NCI-H1417 treated with DMSO at 0.1 percent for 48 hours (cell line): ENCODE measurements at regions not wholly inside any gene's neighbourhood (a gene's known extent, or its start where the extent isn't known, plus 50 kb on each side); places are given as distances from the start of the nearest gene placed in this dataset.
A peak's percentile ranks its signal among the peaks of the same experiment; 100 is the strongest.
"Not testable (repeated sequence)": the region's sequence is repeated elsewhere in the genome, so short reads cannot be mapped to it uniquely, and the experiment has no call there.

Source experiments
- DNase-seq: peaks from one replicate; lab custom pipeline; 2025; lab: John Stamatoyannopoulos, UW

DNA sequence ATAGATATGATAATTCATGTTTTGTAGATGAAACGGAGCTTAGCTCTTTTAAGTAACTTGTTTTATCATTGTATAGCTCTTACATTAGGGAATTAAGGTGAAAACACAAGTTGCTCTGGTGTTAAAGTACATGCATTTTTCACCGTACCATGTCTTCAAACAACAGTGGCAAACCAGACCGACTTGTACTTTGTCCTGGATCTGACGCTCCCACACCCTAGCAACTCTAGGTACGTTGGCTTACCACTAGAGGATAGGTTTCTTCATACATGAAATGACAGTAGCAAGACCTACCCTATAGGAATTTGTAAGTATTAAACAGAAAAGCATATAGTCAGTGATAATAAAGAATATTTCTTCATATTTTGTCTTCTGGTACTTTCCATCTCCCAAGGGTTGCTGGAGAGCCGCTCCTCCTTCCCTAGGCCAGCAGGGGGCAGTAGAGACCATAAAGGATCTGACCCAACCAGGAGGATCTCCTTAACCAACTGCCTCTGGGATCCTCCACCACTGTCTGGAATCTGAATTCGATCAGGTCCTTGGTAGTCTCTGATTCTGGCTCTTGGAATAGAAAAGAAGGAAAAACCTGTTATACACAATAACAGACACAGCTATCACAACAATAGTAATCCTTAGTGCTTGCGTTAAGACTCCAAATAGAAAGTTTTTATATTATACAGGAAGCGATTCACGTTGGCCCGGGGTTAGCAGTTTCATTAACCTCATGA is 136.7 kb downstream of the CAVIN4 start:
- no peak for DNase-seq

DNA sequence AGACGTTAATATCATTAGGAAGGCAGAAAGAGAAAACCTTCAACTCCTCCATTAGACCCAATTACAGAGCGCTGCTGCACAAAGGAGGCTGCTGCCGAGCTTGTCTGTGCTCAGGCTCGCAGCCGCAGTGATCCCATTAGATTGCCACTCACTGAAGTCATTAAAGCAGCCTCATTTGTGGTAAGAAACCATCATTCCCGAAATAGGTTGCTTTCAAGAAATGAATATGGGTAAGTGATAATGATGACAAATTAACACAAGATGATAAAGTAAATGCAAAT is 137.2 kb downstream of the CAVIN4 start:
- no peak for DNase-seq

DNA sequence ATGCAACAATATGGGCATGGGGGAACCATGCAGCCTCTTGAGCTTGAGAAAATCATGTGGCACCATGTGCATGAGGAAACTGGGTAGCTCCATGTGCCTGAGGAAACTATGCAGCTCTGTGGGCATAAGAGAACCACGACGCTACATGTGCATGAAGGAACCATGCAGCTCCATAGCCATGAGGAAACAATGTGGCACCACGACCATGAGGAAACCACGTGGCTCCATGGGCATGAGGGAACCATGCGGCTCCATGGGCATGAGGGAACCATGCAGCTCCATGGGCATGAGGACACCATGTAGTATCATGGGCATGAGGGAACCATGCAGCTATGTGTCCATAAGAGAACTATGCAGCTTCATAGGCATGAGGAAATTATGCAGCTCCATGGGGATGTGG is 140.8 kb downstream of the CAVIN4 start:
- DNase-seq = no peak

- no peak for DNase-seq
Measured at GRCh38 chr9:100720922-100721321, 143.0 kb downstream of the CAVIN4 start.

GRCh38 chr9:100724886-100725285 is 147.0 kb downstream of the CAVIN4 start:
- peak; percentile 85 for DNase-seq

DNA sequence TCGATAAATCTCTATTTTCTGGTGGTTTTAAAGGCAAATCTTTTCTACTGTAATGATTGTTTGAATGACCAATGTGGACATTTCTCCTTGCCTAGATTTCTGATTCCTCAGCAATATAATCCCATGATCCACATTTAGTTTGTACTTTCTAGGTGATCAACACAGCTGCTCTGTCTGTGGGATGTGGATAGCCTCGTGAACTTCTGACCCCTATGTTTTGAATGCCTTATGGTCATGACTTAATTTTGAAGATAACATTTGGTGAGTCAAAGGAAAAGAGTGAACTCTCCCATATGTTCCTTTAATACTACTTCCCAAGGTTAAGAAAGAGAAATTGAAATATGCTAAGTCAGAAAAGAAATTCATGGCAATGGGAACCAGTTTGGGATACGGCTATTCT is 147.5 kb downstream of the CAVIN4 start:
- no peak for DNase-seq

GRCh38 chr9:100729336-100729895 is 151.5 kb downstream of the CAVIN4 start:
- no peak for DNase-seq

GRCh38 chr9:100730086-100730485 is 152.2 kb downstream of the CAVIN4 start:
- no peak for DNase-seq

- DNase-seq = no peak
Measured at GRCh38 chr9:100731038-100731556, 153.2 kb downstream of the CAVIN4 start.

DNA sequence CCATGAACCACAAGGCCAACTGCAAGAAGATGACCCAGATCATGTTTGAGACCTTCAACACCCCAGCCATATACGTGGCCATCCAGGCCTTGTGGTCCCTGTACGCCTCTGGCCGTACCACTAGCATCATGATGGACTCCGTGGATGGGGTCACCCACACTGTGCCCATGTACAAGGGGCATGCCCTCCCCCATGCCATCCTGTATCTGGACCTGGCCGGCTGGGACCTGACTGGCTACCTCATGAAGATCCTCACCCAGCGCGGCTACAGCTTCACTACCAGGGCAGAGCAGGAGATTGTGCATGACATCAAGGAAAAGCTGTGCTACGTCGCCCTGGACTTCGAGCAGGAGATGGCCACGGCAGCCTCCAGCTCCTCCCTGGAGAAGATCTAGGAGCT is 153.7 kb downstream of the CAVIN4 start:
- no peak for DNase-seq

DNA sequence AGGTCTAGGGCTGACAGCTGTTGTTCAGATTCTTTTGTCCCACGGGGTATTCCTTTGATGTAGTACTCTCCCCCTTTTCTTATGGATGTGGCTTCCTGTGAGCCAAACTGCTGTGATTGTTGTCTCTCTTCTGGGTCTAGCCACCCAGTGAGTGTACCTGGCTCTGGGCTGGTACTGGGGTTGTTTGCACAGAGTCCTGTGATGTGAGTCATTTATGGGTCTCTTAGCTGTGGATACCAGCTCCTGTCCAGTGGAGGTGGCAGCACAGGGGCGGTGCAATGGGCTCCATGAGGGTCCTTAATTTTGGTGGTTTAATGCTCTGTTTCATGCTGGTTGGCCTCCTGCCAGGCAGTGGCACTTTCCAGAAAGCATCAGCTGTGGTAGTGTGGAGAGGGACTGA is 161.3 kb downstream of the CAVIN4 start:
- no peak for DNase-seq

- no peak for DNase-seq
Measured at GRCh38 chr9:100739666-100740065, 161.8 kb downstream of the CAVIN4 start.

DNA sequence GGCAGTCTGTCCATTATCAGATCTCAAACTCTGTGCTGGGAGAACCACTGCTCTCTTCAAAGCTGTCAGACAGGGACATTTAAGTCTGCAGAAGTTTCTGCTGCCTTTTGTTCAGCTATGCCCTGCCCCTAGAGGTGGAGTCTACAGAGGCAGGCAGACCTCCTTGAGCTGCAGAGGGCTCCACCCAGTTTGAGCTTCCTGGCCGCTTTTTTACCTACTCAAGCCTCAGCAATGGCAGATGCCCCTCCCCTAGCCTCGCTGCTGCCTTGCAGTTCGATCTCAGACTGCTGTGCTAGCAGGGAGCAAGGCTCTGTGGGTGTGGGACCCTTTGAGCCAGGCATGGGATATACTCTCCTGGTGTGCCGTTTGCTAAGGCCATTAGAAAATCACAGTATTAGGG is 171.1 kb downstream of the CAVIN4 start:
- not testable (repeated sequence) for DNase-seq

DNA sequence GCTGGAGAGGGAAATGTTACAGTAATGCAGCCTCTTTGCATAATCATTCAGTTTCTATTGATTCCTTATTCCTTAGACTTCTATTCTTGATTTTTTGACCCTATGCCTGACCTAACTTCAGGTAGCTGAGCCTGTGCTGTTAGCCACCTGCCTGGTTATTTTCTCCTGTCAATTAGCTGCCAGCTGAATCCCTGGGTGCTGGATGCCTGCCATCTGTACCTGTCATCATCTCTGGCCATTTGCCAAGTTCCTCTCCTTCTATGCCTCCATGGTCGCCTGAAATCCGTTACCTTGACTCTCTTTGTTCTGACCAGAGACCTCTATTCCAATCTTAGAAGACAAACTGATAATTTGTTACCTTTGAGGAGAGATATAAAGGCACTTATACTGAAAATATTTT is 178.3 kb downstream of the CAVIN4 start:
- peak; percentile 81 for DNase-seq

DNA sequence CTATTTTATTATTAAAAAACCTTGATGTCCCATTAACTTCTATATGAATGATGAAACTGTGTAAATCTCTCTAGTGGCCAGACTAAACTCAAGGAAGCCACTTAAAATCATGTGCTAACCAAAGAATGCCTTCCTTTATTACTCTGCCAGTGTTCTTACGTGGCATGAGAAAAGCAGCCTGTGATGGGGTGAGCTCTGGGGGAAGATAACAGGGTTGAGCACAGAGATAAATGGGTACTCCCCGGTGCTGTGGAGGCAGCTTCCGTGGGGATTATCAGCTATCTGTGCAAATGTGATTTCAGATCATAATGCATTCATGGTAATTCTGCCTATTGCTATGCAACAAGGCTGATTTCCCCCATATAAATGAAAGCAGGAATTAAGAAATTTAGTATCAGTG is 181.3 kb downstream of the CAVIN4 start:
- DNase-seq = no peak

DNA sequence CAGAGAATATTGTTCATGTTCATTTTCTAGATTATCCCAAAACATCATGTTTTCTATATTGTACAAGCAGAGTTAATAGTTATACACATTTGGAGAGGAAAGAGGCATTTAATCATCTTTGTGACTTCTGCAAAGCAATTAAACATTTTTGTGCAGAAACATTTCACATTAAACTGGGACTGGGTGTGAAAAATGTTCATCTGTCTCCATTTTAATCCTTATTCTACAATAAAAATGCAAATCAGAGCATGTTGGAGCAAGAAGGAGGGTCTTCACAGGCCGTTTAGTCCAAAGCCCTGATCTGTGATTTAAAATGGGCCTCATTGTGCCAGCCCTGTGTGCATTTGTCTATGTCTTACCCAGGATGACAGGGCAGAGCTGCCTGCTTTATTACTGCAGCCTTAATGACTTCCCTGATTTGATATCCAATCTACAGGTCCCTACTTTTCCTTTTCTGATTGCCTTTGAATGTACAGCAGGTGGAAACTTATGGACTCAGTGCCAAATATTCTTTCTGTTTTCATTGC is 183.5 kb downstream of the CAVIN4 start:
- no peak for DNase-seq

DNA sequence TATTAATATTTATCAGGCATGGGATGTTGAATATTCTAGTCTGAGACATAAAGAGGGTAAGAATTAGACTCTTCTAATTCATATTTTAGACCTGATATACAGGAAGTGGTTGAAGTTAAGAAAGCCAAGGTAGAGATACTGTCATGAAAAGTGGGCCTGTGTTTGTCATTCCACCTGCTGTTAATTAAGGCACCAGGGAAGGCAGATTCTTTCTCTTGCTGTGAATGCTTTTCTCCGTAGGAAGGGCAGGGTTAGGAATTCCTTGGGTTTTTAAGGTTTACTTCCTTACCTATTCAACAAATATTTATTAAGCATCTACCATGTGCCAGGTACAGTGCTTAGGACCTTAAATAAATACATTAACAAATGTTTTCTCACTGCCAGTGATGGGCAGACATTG is 196.4 kb downstream of the CAVIN4 start:
- no peak for DNase-seq

GRCh38 chr9:100774962-100775361 is 197.1 kb downstream of the CAVIN4 start:
- no peak for DNase-seq

- DNase-seq = no peak
Measured at GRCh38 chr9:100775912-100776311, 198.0 kb downstream of the CAVIN4 start.

DNA sequence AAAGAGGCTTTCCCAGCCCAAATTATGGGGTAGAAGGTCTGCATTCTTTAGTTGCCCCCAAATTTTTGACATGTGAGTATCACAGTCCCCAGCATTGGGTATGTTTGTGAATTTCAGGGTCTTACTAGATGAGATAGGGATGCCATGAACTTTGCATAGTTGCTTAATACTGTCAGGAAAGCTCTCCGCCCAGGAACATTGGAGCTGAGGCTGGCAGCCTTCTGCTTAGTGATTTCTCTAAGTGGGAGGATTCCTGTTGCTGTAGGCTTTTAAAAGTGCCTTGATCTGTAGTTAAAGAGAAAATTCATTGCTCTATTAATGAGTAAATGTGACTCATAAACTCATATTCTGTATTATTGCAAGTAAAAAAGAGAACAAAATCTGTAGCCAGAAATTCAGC is 206.9 kb downstream of the CAVIN4 start:
- no peak for DNase-seq

DNA sequence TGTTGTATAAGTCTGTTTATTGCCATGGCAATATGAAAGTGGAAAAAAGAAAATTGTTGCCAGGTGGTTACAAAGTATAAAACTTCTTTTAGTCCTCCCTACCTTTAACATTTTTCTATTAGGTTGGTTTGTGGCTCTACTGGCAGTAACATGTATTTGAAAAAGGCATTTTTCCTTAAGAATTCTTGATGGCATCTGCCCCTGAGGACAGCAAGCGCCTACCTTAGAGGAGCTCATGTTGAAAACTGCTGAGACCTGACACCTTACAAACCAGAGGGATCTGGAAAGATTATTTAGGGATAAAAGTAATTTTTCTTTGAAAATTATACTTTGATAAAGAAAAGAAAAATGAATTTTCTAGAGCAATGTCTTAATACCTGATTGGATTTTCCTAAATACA is 208.1 kb downstream of the CAVIN4 start:
- no peak for DNase-seq

DNA sequence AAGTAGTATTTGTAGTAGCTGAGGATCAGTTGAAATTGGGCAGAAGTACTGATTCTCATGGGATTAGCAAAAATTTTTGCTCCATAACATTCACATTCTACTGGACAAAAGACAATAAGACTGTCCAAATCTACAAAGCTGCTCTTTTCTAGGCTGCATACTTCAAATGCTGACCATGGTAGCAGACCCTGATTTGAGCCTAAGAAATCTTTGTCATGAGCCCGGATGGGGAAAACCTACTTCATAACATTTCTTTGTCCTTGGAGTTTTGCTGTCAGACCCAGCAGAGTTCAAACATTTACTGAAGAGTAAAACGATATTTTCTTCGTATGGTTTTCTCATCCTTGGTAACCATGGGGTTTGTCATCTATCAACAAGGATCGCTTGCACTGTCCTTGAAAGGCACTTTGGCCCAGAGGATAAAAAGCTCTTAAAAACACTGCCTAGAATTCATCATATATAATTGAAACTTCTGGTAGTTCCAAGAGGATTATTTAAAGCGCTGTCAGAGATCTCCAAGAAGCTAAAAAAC is 216.9 kb downstream of the CAVIN4 start:
- no peak for DNase-seq

- DNase-seq = no peak
Measured at GRCh38 chr9:100803956-100804355, 224.6 kb upstream of the PLPPR1 start.

DNA sequence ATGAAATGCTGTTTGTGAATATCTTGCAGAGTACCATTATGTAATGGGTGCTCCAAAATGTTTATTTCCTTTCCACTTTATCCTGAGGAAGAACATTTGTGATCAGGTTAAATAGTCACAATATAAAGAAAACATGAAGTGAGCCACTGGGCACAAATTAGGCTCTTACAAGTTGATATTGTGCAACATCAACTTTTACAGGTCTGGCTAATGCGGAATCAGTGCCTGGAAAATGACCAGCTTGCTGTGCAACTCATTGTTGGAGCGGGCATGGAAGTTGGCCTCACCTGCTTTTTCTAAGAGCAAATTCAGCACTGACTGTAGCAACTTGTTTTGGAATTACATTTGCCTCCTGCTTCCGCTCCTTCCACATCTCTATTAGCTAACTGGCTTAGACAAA is 216.9 kb upstream of the PLPPR1 start:
- no peak for DNase-seq
